HL-60 (cell line): ENCODE measurements at regions not wholly inside any gene's neighbourhood (a gene's known extent, or its start where the extent isn't known, plus 50 kb on each side); places are given as distances from the start of the nearest gene placed in this dataset.

ENCODE experiments used
- DNase-seq, 2 experiments: peaks; one replicate each; pipeline ENCODE4 v3.0.0-alpha.2; 2010 to 2020; ENCODE audit warnings: low read depth in 1 of 2, low spot score in 1 of 2
- H3K27ac ChIP-seq: fragments of 250-450 bp; sonication (Bioruptor Pico); replicated peaks from 2 replicates; pipeline ENCODE4 v1.5.1; 2020; ENCODE audit warnings: mild to moderate bottlenecking, moderate library complexity
- H3K27me3 ChIP-seq: fragments of 250-450 bp; sonication (Bioruptor Pico); 2 replicates; pipeline ENCODE4 v1.5.1; 2021; ENCODE audit warnings: mild to moderate bottlenecking, moderate library complexity; ENCODE audit not compliant: insufficient read depth, poor library complexity, severe bottlenecking
- H3K4me3 ChIP-seq: replicated peaks from 2 replicates; pipeline ENCODE4 v1.5.1; 2011; ENCODE audit warnings: mild to moderate bottlenecking, control low read depth, low read length; ENCODE audit not compliant: insufficient read depth
- GABPA ChIP-seq: IDR thresholded peaks from 2 replicates; pipeline ENCODE4 v1.6.1; 2012; ENCODE audit warnings: low read depth
- POLR2AphosphoS5 ChIP-seq: IDR thresholded peaks from 2 replicates; pipeline ENCODE4 v1.6.1; 2012; ENCODE audit warnings: low read depth
- SPI1 ChIP-seq: IDR thresholded peaks from 2 replicates; pipeline ENCODE4 v1.6.1; 2012; ENCODE audit warnings: low read depth, mild to moderate bottlenecking, borderline replicate concordance
- TF ChIP-seq, protein P1 (sequence below): IDR thresholded peaks from 2 replicates; pipeline ENCODE4 v1.6.1; 2012; ENCODE audit warnings: low read depth; ENCODE audit not compliant: insufficient replicate concordance
- TF ChIP-seq, protein P2 (sequence below): IDR thresholded peaks from one replicate; pipeline ENCODE4 v1.5.1; 2011; ENCODE audit warnings: low read length, control low read depth, inconsistent platforms; ENCODE audit not compliant: insufficient read depth

DNA sequence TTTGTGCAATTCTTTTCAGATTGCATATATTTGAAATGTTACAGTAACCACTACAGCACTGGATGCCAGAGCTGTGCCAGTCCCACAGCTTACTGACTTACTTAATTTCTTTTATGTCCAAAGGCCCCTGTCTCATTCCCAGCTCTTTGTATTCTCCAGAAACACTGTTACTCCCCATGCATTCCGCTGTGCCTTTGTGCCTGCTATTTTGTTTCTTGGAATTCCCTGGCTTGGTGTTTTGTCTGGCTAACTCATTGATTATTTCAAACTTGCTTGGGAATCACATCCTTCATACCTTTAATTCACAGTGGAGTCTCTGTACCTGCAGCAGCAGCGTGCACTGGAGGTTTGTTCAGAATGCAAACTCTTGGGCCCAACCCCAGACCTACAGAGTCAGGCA, 601.9 kb upstream of the DDX18 start:
- no peak for DNase-seq
- Histone ChIP-seq H3K27me3 (no peaks in the 10 kb centered on the region), H3K4me3 (no peak overlapping the region), H3K27ac (no peak overlapping the region)
- TF ChIP-seq, protein P1, sequence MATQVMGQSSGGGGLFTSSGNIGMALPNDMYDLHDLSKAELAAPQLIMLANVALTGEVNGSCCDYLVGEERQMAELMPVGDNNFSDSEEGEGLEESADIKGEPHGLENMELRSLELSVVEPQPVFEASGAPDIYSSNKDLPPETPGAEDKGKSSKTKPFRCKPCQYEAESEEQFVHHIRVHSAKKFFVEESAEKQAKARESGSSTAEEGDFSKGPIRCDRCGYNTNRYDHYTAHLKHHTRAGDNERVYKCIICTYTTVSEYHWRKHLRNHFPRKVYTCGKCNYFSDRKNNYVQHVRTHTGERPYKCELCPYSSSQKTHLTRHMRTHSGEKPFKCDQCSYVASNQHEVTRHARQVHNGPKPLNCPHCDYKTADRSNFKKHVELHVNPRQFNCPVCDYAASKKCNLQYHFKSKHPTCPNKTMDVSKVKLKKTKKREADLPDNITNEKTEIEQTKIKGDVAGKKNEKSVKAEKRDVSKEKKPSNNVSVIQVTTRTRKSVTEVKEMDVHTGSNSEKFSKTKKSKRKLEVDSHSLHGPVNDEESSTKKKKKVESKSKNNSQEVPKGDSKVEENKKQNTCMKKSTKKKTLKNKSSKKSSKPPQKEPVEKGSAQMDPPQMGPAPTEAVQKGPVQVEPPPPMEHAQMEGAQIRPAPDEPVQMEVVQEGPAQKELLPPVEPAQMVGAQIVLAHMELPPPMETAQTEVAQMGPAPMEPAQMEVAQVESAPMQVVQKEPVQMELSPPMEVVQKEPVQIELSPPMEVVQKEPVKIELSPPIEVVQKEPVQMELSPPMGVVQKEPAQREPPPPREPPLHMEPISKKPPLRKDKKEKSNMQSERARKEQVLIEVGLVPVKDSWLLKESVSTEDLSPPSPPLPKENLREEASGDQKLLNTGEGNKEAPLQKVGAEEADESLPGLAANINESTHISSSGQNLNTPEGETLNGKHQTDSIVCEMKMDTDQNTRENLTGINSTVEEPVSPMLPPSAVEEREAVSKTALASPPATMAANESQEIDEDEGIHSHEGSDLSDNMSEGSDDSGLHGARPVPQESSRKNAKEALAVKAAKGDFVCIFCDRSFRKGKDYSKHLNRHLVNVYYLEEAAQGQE = no peak
- TF ChIP-seq, protein P2, sequence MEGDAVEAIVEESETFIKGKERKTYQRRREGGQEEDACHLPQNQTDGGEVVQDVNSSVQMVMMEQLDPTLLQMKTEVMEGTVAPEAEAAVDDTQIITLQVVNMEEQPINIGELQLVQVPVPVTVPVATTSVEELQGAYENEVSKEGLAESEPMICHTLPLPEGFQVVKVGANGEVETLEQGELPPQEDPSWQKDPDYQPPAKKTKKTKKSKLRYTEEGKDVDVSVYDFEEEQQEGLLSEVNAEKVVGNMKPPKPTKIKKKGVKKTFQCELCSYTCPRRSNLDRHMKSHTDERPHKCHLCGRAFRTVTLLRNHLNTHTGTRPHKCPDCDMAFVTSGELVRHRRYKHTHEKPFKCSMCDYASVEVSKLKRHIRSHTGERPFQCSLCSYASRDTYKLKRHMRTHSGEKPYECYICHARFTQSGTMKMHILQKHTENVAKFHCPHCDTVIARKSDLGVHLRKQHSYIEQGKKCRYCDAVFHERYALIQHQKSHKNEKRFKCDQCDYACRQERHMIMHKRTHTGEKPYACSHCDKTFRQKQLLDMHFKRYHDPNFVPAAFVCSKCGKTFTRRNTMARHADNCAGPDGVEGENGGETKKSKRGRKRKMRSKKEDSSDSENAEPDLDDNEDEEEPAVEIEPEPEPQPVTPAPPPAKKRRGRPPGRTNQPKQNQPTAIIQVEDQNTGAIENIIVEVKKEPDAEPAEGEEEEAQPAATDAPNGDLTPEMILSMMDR = no peak
- no peak for TF ChIP-seq SPI1
- no peak for TF ChIP-seq POLR2AphosphoS5
- TF ChIP-seq GABPA = no peak

DNA sequence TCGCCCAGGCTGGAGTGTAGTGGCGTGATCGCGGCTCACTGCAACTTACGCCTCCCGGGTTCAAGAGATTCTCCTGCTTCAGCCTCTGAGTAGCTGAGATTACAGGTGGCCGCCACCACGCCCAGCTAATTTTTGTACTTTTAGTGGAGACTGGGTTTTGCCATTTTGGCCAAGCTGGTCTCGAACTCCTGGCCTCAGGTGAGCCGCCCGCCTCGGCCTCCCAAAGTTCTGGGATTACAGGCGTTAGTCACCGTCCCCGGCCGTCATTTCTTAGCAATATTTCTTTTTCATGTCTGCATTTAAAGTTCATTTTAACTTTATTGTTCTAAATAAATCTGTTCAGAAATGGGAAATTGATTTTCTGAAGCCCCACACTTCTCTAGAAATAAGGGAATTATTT, 597.3 kb upstream of the DDX18 start:
- DNase-seq = no peak
- Histone ChIP-seq H3K4me3 (no peak overlapping the region), H3K27ac (no peak overlapping the region), H3K27me3 (no peaks in the 10 kb centered on the region)
- no peak for TF ChIP-seq SPI1
- no peak for TF ChIP-seq GABPA
- TF ChIP-seq, protein P2 = no peak
- TF ChIP-seq, protein P1 = no peak
- no peak for TF ChIP-seq POLR2AphosphoS5

DNA sequence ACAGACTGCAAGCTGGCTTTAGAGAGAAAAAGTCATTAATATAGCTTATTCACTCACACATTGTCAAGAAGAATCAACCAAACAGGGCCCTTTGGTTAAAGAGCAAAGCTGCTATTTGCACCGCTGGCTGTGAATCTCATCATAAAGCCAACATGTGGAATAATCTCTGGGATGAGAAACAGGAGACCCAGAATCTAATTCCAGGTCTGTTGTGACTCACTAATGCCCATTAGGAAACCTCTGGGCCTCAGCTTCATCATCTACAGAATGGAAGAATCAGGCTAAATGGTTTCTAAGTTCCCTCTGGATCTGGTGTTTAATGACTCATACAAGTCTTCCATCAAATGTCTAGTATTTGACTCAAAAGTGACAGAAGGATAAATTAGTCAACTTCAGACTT, 591.7 kb upstream of the DDX18 start:
- Histone ChIP-seq H3K27ac (no peak overlapping the region), H3K27me3 (no peaks in the 10 kb centered on the region), H3K4me3 (no peak overlapping the region)
- DNase-seq = no peak
- TF ChIP-seq SPI1 (no peak), POLR2AphosphoS5 (no peak), GABPA (no peak)
- TF ChIP-seq, protein P2 = no peak
- TF ChIP-seq, protein P1 = no peak
